ENCODE measurements at regions not wholly inside any gene's neighbourhood (a gene's known extent, or its start where the extent isn't known, plus 50 kb on each side); places are given as distances from the start of the nearest gene placed in this dataset.

DNA sequence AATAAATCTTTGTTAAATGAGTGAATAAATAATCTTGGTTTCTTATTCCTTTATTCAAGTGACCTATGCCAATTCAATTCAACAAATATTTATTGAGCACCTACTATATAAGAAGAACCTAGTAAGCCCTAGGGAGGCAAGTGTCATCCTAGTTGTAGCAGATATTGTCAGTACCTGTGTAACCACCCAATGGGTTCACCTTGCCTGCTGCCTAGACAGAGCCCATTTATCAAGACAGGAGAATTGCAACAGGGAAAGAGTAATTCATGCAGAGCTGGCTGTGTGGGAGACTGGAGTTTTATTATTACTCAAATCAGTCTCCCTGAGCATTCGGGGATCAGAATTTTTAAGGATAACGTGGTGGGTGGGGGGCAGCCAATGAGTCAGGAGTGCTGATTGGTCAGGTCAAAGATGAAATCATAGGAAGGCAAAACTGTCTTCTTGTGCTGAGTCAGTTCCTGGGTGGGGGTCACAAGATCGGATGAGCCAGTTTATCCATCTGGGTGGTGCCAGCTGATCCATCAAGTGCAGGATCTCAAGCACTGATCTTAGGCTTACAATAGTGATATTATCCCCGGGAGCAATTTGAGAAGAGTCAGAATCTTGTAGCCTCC, 53.8 kb upstream of the KCNA3 start:
- no peak overlapping the region for H3K27ac ChIP-seq (ENCODE audit: low read depth, low read length)
- DNase-seq, result no peak
- TF ChIP-seq CTCF (conservative IDR thresholded peaks at IDR 0.05), result no peak
- no peaks in the 10 kb centered on the region for H3K9me3 Mint-ChIP-seq
- H3K9me3 ChIP-seq (ENCODE audit: control insufficient read depth, low read length), result no peaks in the 10 kb centered on the region
- no peak overlapping the region for H3K9ac ChIP-seq (ENCODE audit: extremely low read depth, low read length, poor library complexity, severe bottlenecking)
- H3K36me3 Mint-ChIP-seq (ENCODE audit: low read depth), result no peaks in the 10 kb centered on the region
- no peaks in the 10 kb centered on the region for H3K4me1 Mint-ChIP-seq
- H3K36me3 ChIP-seq (ENCODE audit: control insufficient read depth, insufficient read depth, low read length), result no peaks in the 10 kb centered on the region
- H3K27me3 ChIP-seq (ENCODE audit: control insufficient read depth, insufficient read depth, low read length, poor library complexity, severe bottlenecking), result peaks cover 14% of the 10 kb centered on the region
- no peak overlapping the region for H3K27ac Mint-ChIP-seq
- no peak overlapping the region for H3K4me3 Mint-ChIP-seq
- H3K4me3 ChIP-seq (ENCODE audit: low read length), result no peak overlapping the region
- H3K4me1 ChIP-seq (ENCODE audit: control insufficient read depth, insufficient read depth, low read length), result no peaks in the 10 kb centered on the region
- H3K27me3 Mint-ChIP-seq (ENCODE audit: insufficient read depth), result peaks cover 5% of the 10 kb centered on the region
- WGBS, 2 experiments (ENCODE audit: insufficient coverage in 1 of 2, insufficient read length in 1 of 2), result 79 to 85% methylated on average over 2 to 4 of the region's 4 CpGs

- Histone ChIP-seq H3K4me3 (ENCODE audit: low read length) (no peak overlapping the region), H3K27me3 (ENCODE audit: control insufficient read depth, insufficient read depth, low read length, poor library complexity, severe bottlenecking) (peaks cover 16% of the 10 kb centered on the region), H3K9me3 (ENCODE audit: control insufficient read depth, low read length) (no peaks in the 10 kb centered on the region), H3K36me3 (ENCODE audit: control insufficient read depth, insufficient read depth, low read length) (no peaks in the 10 kb centered on the region), H3K9ac (ENCODE audit: extremely low read depth, low read length, poor library complexity, severe bottlenecking) (no peak overlapping the region), H3K4me1 (ENCODE audit: control insufficient read depth, insufficient read depth, low read length) (no peaks in the 10 kb centered on the region), H3K27ac (ENCODE audit: low read depth, low read length) (no peak overlapping the region)
- WGBS, 2 experiments (ENCODE audit: insufficient coverage in 1 of 2, insufficient read length in 1 of 2), result 80 to 85% methylated on average over 3 of the region's 3 CpGs
- H3K36me3 Mint-ChIP-seq (ENCODE audit: low read depth), result no peaks in the 10 kb centered on the region
- DNase-seq, result no peak
- TF ChIP-seq CTCF (conservative IDR thresholded peaks at IDR 0.05), result no peak
- peaks cover 5% of the 10 kb centered on the region for H3K27me3 Mint-ChIP-seq (ENCODE audit: insufficient read depth)
- H3K27ac Mint-ChIP-seq, result no peak overlapping the region
- H3K4me3 Mint-ChIP-seq, result no peak overlapping the region
- H3K9me3 Mint-ChIP-seq, result no peaks in the 10 kb centered on the region
- no peaks in the 10 kb centered on the region for H3K4me1 Mint-ChIP-seq
These were observed 52.5 kb upstream of the KCNA3 start for GRCh38 chr1:110727246-110727645.

- Histone ChIP-seq H3K4me3 (ENCODE audit: low read length) (no peak overlapping the region), H3K27me3 (ENCODE audit: control insufficient read depth, insufficient read depth, low read length, poor library complexity, severe bottlenecking) (peaks cover 20% of the 10 kb centered on the region), H3K9ac (ENCODE audit: extremely low read depth, low read length, poor library complexity, severe bottlenecking) (no peak overlapping the region), H3K27ac (ENCODE audit: low read depth, low read length) (no peak overlapping the region), H3K9me3 (ENCODE audit: control insufficient read depth, low read length) (no peaks in the 10 kb centered on the region), H3K36me3 (ENCODE audit: control insufficient read depth, insufficient read depth, low read length) (no peaks in the 10 kb centered on the region), H3K4me1 (ENCODE audit: control insufficient read depth, insufficient read depth, low read length) (no peaks in the 10 kb centered on the region)
- H3K36me3 Mint-ChIP-seq (ENCODE audit: low read depth), result no peaks in the 10 kb centered on the region
- DNase-seq, result no peak
- TF ChIP-seq CTCF (conservative IDR thresholded peaks at IDR 0.05), result no peak
- H3K27me3 Mint-ChIP-seq (ENCODE audit: insufficient read depth), result peaks cover 5% of the 10 kb centered on the region
- H3K4me1 Mint-ChIP-seq, result no peaks in the 10 kb centered on the region
- H3K9me3 Mint-ChIP-seq, result no peaks in the 10 kb centered on the region
- no peak overlapping the region for H3K27ac Mint-ChIP-seq
- H3K4me3 Mint-ChIP-seq, result no peak overlapping the region
These were observed 52.0 kb upstream of the KCNA3 start for GRCh38 chr1:110726755-110727154.
